ENCODE measurements at regions not wholly inside any gene's neighbourhood (a gene's known extent, or its start where the extent isn't known, plus 50 kb on each side); places are given as distances from the start of the nearest gene placed in this dataset.

DNA sequence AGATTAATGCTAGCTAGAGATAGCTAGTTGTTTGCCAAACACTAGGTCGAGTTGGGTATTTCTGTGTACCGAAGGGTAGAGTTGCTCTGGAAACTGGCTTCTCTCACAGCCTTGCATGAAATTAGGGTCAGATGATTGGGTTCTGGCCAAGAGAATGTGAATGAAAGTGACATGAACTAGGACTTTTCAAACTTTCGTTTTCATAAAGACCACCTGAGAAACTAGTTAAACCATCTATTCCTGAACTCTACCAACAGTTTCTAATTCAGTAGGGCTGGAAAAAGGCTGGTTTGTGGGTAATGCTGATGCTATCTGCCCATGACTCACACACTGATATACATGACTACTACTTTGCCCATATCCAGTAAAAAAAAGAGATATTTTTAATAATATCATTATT, 157.6 kb downstream of the GASK1B start:
- TF ChIP-seq, protein P1, sequence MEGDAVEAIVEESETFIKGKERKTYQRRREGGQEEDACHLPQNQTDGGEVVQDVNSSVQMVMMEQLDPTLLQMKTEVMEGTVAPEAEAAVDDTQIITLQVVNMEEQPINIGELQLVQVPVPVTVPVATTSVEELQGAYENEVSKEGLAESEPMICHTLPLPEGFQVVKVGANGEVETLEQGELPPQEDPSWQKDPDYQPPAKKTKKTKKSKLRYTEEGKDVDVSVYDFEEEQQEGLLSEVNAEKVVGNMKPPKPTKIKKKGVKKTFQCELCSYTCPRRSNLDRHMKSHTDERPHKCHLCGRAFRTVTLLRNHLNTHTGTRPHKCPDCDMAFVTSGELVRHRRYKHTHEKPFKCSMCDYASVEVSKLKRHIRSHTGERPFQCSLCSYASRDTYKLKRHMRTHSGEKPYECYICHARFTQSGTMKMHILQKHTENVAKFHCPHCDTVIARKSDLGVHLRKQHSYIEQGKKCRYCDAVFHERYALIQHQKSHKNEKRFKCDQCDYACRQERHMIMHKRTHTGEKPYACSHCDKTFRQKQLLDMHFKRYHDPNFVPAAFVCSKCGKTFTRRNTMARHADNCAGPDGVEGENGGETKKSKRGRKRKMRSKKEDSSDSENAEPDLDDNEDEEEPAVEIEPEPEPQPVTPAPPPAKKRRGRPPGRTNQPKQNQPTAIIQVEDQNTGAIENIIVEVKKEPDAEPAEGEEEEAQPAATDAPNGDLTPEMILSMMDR (IDR thresholded peaks at IDR 0.05; ENCODE audit: low read depth, low read length, poor library complexity, severe bottlenecking), result no peak
- TF ChIP-seq EZH2phosphoT487 (IDR thresholded peaks at IDR 0.05; ENCODE audit: borderline replicate concordance, low read length), result no peak

Data from DOHH2 (cell line).